ENCODE measurements at regions not wholly inside any gene's neighbourhood (a gene's known extent, or its start where the extent isn't known, plus 50 kb on each side); places are given as distances from the start of the nearest gene placed in this dataset.
A peak's percentile ranks its signal among the peaks of the same experiment; 100 is the strongest.
"Not testable (repeated sequence)": the region's sequence is repeated elsewhere in the genome, so short reads cannot be mapped to it uniquely, and the experiment has no call there.

- DNase-seq = no peak
Measured at GRCh38 chr1:96565546-96565945, 156.0 kb upstream of the PTBP2 start.

- DNase-seq = no peak
Measured at GRCh38 chr1:96568639-96569038, 152.9 kb upstream of the PTBP2 start.

DNA sequence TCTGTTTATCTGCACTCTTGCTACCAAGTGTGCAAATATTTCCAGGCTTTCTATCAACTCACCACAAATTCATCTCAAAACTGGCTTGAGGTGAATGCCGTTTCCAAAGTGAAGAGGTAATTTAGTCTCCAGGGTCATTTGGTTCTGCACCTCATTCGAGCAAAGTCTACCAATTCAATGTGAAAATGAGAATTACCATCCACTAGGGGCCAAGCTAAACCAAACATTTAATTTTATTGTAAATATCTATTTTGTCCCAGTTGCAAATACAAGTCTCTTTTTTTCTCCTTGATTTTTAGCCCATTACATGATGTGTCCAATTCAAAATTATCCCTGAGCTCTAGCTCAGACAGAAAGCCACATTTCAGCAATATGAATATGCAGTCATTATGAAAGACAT, 152.3 kb upstream of the PTBP2 start:
- no peak for DNase-seq

DNA sequence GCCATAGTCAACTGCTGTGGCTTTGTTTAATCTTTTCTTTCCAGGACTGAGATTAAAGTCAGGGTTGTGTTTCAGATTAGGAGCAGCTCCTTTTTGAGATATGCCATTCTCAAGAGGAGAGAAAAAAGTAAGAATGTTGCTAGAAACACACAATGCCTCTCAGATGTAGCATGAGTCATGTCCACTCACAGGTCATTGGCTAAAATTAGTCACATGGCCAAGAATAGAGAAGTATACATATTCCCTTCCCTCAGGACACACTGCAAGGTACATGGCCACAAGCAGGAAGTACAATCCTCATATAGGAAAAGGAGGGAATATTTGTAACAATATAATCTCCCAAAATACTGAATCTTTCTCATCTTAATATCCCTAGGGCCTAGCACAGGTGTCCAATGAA, 141.9 kb upstream of the PTBP2 start:
- DNase-seq = no peak

GRCh38 chr1:96580920-96581319, 140.7 kb upstream of the PTBP2 start:
- DNase-seq = no peak

DNA sequence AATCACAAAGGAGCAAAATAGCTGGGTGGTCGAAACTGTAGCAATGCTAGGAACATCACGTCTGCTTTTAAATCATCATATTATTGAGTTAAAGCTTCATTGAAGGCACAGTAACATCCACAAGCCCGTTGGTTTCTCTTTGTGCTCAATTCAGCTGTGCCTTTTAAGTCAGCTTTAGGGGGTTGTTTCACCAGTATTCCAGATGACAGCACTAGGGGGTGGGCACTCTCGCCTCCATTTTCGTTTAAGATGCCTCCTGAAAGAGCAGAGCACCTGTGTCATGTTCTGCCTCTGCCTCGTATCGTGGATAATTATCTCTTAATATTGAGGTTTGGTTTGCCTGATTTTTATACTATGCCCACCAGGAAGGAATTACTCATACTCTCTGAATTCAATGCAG, 139.8 kb upstream of the PTBP2 start:
- no peak for DNase-seq

DNA sequence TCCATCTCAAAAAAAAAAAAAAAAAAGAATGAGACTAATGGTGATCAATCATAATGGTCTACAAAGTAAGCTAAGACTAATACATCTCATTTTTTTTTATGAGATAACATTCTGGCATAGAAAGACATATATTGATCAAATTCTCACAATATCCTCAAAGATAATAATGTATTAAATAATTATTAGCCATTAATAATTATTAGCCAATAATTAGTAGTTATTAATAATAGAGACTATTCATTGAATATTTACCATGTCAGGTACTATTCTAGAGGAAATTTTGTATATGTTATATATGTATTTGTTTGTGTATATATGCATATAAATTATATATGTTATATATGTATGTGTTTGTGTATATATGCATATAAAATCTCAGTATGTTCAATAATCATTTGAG, 137.7 kb upstream of the PTBP2 start:
- DNase-seq = no peak

DNA sequence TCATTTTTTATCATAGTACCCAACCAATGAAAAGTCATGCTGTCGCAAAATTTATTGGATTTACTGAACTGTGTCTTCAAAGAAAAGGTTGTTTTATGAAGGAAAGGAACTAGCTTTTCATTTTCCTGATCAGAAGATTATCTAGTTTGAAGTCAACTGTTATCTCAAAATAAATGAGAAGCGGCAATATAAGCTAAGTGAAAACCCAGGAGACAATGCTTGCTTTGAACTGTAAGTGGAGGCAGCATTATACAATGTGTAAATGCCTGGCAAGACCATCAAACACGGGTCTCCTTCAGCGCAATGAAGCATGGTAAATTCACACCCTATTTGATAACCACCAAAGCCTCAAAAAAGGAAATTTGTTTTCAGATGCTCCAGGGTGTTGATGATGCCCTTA, 134.4 kb upstream of the PTBP2 start:
- no peak for DNase-seq

DNA sequence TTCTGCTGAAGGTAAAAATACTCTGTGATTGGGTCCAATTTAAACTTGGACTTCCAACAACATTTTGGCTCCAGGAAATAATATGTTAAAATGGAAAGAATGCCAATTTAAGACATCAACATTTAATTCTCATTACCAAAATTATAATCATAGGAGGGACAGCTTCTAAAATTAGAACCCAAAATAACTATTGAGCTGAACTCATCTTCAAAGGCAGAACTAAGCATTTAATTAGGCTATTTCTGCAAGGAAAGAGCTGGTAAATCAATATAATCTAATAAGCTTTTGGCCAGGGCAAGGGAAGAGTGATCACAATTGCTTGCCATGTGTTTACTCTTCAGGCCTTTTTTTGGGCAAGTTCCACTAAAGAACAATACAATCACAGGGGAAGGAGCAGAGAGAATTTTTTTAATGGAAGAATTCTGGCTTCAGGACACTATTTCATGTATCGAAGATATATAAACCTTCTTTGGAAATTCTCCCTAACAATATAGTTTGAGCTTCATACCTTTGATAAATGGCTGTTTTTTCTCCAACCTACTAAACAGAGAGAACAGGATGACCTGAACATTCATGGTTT, 133.1 kb upstream of the PTBP2 start:
- no peak for DNase-seq

GRCh38 chr1:96595530-96595929, 126.1 kb upstream of the PTBP2 start:
- DNase-seq = not testable (repeated sequence)

GRCh38 chr1:96596226-96596922, 125.2 kb upstream of the PTBP2 start:
- no peak for DNase-seq

DNA sequence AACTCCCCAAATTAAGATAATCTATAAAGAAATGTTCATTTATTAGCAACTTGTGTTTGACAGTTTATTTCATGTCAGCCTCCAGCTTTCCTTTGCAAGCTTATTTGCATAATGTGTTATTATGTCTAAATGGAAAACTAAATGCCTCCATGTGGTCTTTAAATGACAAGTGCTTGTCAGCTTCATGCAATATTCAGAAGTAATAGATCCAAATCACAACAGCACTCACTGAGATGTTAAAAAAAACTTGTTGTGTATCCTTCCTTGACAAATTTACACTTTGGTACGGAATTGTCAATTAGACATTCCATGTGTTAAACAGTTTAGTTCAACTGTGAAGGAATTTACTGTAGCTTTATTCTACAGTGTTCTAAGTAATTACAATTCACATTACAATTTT, 124.4 kb upstream of the PTBP2 start:
- no peak for DNase-seq

DNA sequence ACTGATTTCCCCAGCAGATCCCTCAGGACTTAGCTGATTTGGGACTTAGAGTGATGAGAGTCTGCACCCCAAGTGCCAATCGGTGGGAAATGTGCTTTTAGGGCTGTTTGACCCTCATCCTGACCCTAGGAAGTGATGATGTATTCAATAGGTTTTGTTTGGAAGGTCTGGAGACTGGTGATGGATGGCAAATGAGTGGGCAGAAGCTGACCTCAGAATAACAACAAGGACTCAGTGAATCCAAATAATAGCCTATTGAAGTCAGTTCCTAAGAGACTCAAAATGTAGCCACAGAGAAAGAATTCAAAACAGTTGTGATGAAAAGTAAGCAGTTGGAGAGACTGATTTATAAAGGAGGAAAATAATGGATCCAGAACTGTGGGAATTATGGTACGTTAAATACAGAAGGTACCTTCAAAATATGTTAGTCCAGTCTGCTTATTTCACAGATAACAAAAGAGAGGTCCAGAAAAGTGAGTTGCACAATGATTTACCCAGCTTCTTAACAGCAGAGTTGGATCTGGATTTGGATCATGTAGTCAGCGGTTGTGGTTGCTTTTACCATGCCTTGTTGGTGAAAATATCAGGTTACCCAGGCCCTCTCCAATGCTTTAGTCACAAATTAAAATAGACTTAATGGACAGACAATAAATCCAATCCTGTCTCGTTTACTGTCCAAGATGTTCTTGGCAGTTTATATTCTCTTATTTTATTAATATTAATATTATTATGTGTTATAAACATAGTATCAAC, 123.0 kb upstream of the PTBP2 start:
- no peak for DNase-seq

DNA sequence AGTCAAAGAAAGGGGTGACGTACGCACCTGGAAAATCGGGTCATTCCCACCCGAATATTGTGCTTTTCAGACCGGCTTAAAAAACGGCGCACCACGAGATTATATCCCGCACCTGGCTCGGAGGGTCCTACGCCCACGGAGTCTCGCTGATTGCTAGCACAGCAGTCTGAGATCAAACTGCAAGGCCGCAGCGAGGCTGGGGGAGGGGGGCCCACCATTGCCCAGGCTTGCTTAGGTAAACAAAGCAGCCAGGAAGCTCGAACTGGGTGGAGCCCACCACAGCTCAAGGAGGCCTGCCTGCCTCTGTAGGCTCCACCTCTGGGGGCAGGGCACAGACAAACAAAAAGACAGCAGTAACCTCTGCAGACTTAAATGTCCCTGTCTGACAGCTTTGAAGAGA, 117.0 kb upstream of the PTBP2 start:
- not testable (repeated sequence) for DNase-seq

DNA sequence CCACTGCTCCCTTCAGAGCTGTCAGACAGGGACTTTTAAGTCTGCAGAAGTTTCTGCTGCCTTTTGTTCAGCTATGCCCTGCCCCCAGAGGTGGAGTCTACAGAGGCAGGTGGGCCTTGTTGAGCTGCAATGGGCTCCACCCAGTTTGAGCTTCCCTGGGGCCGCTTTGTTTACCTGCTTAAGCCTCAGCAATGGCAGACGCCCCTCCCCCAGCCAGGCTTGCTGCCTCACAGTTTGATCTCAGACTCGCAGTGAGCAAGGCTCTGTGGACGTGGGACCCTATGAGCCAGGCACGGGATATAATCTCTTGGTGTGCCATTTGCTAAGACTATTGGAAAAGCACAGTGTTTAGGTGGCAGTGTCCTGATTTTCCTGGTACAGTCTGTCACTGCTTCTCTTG, 104.2 kb upstream of the PTBP2 start:
- not testable (repeated sequence) for DNase-seq

- DNase-seq = no peak
Measured at GRCh38 chr1:96632045-96632664, 89.4 kb upstream of the PTBP2 start.

DNA sequence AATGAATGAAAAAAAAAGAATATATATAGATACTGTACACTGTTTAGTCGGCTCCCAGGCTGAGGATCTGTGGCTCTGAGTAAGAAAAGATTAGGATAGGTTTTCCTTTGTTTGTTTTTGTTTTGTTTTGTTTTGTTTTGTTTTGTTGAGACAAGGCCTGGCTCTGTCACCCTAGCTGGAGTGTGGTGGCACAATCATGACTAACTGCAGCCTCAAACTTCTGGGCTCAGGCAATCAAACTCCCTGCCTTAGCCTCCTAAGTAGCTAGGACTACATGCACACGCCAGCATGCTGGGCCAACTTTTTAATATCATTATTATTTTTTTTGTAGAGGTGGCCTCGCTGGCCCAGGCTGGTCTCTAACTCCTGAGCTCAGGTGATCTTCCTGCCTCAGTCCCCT, 87.9 kb upstream of the PTBP2 start:
- DNase-seq = no peak

DNA sequence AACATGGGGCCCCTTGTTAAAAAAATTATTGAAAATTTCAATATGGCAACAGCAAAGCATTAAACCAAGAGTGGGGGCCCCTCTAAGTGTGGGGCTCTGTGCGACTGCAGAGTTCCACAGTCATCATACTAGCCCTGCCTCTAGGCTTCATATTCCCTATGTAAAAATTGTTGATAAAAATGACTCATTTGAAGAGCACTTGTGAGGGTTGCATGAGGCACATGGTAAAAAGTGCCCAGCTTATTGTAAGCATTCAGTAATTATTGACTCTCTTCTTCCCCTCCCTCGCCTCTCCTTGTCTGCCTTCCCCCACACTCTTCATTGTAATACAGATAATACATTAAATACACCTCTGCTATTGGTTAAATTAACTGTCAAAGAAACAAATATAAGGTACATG, 86.7 kb upstream of the PTBP2 start:
- peak; percentile 43 for DNase-seq

DNA sequence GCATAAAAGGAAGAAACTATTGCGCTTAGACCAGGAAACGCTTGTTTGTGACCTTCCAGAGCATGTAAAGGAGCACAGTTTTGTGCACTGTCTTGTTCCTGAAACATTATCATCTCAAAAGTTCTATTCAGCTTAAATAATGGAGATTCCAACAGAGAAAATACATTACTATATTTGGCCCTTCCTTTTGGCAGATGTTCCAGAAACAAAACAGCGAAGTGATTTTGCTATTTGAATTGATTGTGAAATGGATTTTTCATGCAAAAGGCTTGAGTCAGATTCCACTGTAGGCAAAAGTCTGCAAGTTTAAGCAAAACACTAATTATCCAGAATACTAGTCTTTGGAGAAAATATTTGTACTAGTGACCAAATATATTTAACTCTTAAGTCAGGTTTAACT, 80.3 kb upstream of the PTBP2 start:
- no peak for DNase-seq

DNA sequence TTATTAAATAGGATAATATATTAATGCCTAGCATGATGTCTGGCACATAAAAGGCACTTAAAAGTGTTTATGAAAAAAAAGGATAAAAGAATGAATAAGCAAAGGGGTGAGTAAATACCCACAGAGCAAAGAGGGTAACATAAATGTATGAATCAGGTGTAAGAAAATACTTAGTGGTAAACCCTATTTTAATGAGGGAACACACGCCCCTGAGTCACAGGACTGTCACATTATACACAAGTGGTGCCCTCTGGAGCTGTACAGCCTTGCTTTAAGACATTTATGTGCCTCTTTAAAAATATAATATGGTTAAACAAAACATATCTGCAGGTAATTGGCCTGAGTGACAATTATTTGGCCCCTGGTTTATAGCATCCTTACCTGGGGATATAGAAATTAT, 78.1 kb upstream of the PTBP2 start:
- DNase-seq = no peak

DNA sequence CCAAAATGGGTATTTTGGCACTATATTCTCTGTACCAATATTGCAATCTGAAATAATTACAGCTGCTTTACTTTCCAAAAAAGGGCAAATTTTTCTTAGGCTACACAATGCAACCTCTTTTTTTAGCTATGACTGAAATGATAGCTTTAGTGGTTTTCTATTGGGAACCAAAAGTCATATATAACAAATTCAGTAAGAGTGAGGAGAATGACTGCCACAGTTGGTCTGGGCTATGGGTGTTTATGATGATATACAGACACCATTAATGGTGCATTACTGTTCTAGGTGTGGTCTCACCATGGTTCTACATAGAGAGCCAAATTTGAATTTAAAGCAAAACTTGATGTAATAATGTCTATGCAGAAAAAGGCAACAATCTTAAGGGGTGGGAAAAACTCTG, 72.3 kb upstream of the PTBP2 start:
- no peak for DNase-seq

DNA sequence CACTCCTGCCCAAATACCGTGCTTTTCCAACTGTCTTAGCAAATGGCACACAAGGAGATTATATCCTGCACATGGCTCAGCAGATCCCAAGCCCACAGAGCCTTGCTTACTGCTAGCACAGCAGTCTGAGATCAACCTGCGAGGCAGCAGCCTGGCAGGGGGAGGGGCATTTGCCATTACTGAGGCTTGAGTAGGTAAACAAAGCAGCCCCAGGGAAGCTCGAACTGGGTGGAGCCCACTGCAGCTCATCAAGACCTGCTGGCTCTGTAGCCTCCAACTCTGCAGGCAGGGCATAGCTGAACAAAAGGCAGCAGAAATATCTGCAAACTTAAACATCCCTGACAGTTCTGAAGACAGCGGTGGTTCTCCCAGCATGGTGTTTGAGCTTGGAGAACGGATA, 70.1 kb upstream of the PTBP2 start:
- no peak for DNase-seq

- DNase-seq = no peak
Measured at GRCh38 chr1:96660051-96660450, 61.5 kb upstream of the PTBP2 start.

GRCh38 chr1:96660503-96660902, 61.1 kb upstream of the PTBP2 start:
- no peak for DNase-seq
